Hepatocyte (in vitro differentiated cells): ENCODE measurements at regions not wholly inside any gene's neighbourhood (a gene's known extent, or its start where the extent isn't known, plus 50 kb on each side); places are given as distances from the start of the nearest gene placed in this dataset.

Experiments
- CTCF ChIP-seq: fragments of 200-600 bp; sonication (generic); IDR thresholded peaks from 2 replicates; pipeline ENCODE4 v1.5.1; 2016; ENCODE audit warnings: antibody characterized with exemption, mild to moderate bottlenecking; ENCODE audit not compliant: poor library complexity
- EZH2 ChIP-seq: fragments of 200-600 bp; sonication (generic); IDR thresholded peaks from 2 replicates; pipeline ENCODE4 v1.6.1; 2016; ENCODE audit warnings: antibody characterized with exemption, mild to moderate bottlenecking, borderline replicate concordance
- EZH2phosphoT487 ChIP-seq: fragments of 200-600 bp; sonication (generic); IDR thresholded peaks from one replicate; pipeline ENCODE4 v1.6.1; 2018; ENCODE audit warnings: antibody characterized with exemption, mild to moderate bottlenecking, low read depth, moderate library complexity; ENCODE audit not compliant: unreplicated experiment, severe bottlenecking

GRCh38 chr3:29064085-29064484, 216.8 kb upstream of the RBMS3 start:
- TF ChIP-seq CTCF (no peak), EZH2 (no peak), EZH2phosphoT487 (no peak)
